Testis (tissue), 2 donors: ENCODE measurements at regions not wholly inside any gene's neighbourhood (a gene's known extent, or its start where the extent isn't known, plus 50 kb on each side); places are given as distances from the start of the nearest gene placed in this dataset.

Experiments
- DNase-seq: peaks from one replicate; pipeline ENCODE4 v3.0.0-alpha.2; 2019
- H3K27ac ChIP-seq, 2 donors: fragments of 200-600 bp; sonication (generic); one replicate each; pipeline ENCODE4 v1.5.1; 2019
- H3K27me3 ChIP-seq: fragments of 200-600 bp; sonication (generic); one replicate; pipeline ENCODE4 v1.5.1; 2019
- H3K36me3 ChIP-seq: fragments of 200-600 bp; sonication (generic); one replicate; pipeline ENCODE4 v1.5.1; 2017; ENCODE audit warnings: low read depth; ENCODE audit errors: missing control alignments
- H3K4me1 ChIP-seq: fragments of 200-600 bp; sonication (generic); one replicate; pipeline ENCODE4 v1.5.1; 2019
- H3K4me3 ChIP-seq, 2 donors: fragments of 200-600 bp; sonication (generic); one replicate each; pipeline ENCODE4 v1.5.1; 2017 to 2019
- H3K9me3 ChIP-seq: fragments of 200-600 bp; sonication (generic); one replicate; pipeline ENCODE4 v1.5.1; 2017
- CTCF ChIP-seq, 3 experiments: fragments of 450-650 bp in 2 of 3; fragments of 200-600 bp in 1 of 3; sonication (generic) in 1 of 3; IDR thresholded peaks; one replicate each; pipeline ENCODE4 v1.5.1; 2016 to 2019; ENCODE audit warnings: antibody characterized with exemption in 3 of 3, mild to moderate bottlenecking in 2 of 3, moderate library complexity in 1 of 3
- POLR2A ChIP-seq: fragments of 450-650 bp; IDR thresholded peaks from one replicate; pipeline ENCODE4 v1.6.1; 2017; ENCODE audit warnings: antibody characterized with exemption, mild to moderate bottlenecking, moderate library complexity
- WGBS, 2 donors: methylation state at CpG; one replicate each; pipeline ENCODE4 v1.1.5; 2018; 5-methylcytosine and 5-hydroxymethylcytosine counted together
- intact Hi-C: fragments of 100-400 bp; cut with DNase I; formaldehyde crosslinking; loops from one replicate; pipeline ENCODE4 v1.15.1; 2023; ENCODE audit warnings: low total_unique reads

- H3K9me3 ChIP-seq: no peaks in the 10 kb centered on the region
- no peaks in the 10 kb centered on the region for H3K4me1 ChIP-seq
- no peak overlapping the region for H3K27ac ChIP-seq
- H3K36me3 ChIP-seq: no peaks in the 10 kb centered on the region
- TF ChIP-seq POLR2A (no peak), CTCF (IDR thresholded peaks at IDR 0.05) (no peak)
- intact Hi-C loops: no loop called here
- 82 to 83% methylated on average over 1 of the region's 1 CpG for WGBS, 2 donors
- no peak for DNase-seq
- H3K27me3 ChIP-seq: no peaks in the 10 kb centered on the region
- no peak overlapping the region for H3K4me3 ChIP-seq
Observed at GRCh38 chr18:73668051-73668450, 479.6 kb downstream of the FBXO15 start.

GRCh38 chr18:73666772-73667171 is 480.9 kb downstream of the FBXO15 start:
- no peak overlapping the region for H3K27ac ChIP-seq
- H3K36me3 ChIP-seq: no peaks in the 10 kb centered on the region
- no peaks in the 10 kb centered on the region for H3K27me3 ChIP-seq
- no peak for DNase-seq
- TF ChIP-seq POLR2A: no peak
- WGBS, 2 donors: 88 to 90% methylated on average over 1 of the region's 1 CpG
- H3K9me3 ChIP-seq: no peaks in the 10 kb centered on the region
- no peaks in the 10 kb centered on the region for H3K4me1 ChIP-seq
- no peak overlapping the region for H3K4me3 ChIP-seq
- intact Hi-C loops: no loop called here

GRCh38 chr18:73664896-73665295 is 482.7 kb downstream of the FBXO15 start:
- H3K27ac ChIP-seq: no peak overlapping the region
- no peak overlapping the region for H3K4me3 ChIP-seq
- TF ChIP-seq CTCF (IDR thresholded peaks at IDR 0.05): no peak
- TF ChIP-seq POLR2A: no peak
- no peaks in the 10 kb centered on the region for H3K27me3 ChIP-seq
- DNase-seq: no peak
- H3K9me3 ChIP-seq: no peaks in the 10 kb centered on the region
- intact Hi-C loops: no loop called here
- H3K36me3 ChIP-seq: no peaks in the 10 kb centered on the region
- 84% methylated on average over 2 of the region's 2 CpGs for WGBS, 2 donors
- no peaks in the 10 kb centered on the region for H3K4me1 ChIP-seq

- H3K4me1 ChIP-seq: no peaks in the 10 kb centered on the region
- 82 to 87% methylated on average over 2 of the region's 2 CpGs for WGBS, 2 donors
- H3K27ac ChIP-seq: no peak overlapping the region
- H3K9me3 ChIP-seq: no peaks in the 10 kb centered on the region
- no peaks in the 10 kb centered on the region for H3K36me3 ChIP-seq
- no peak for DNase-seq
- intact Hi-C loops: no loop called here
- TF ChIP-seq POLR2A (no peak), CTCF (IDR thresholded peaks at IDR 0.05) (no peak)
- no peaks in the 10 kb centered on the region for H3K27me3 ChIP-seq
- no peak overlapping the region for H3K4me3 ChIP-seq
Observed at GRCh38 chr18:73663581-73663980, 484.1 kb downstream of the FBXO15 start.

- Histone ChIP-seq H3K4me3 (no peak overlapping the region), H3K9me3 (no peaks in the 10 kb centered on the region), H3K27me3 (no peaks in the 10 kb centered on the region), H3K4me1 (no peaks in the 10 kb centered on the region), H3K27ac (no peak overlapping the region), H3K36me3 (no peaks in the 10 kb centered on the region)
- no peak for DNase-seq
- no peak for TF ChIP-seq POLR2A
- no peak for TF ChIP-seq CTCF (IDR thresholded peaks at IDR 0.05)
- intact Hi-C loops: no loop called here
- WGBS, 2 donors: 81 to 84% methylated on average over 4 of the region's 4 CpGs
Observed at GRCh38 chr18:73662421-73662820, 485.2 kb downstream of the FBXO15 start.
